HFF-Myc (cell line): ENCODE measurements at regions not wholly inside any gene's neighbourhood (a gene's known extent, or its start where the extent isn't known, plus 50 kb on each side); places are given as distances from the start of the nearest gene placed in this dataset.

ENCODE experiments used
- DNase-seq: peaks from one replicate; pipeline ENCODE4 v3.0.0-alpha.2; 2011; ENCODE audit warnings: low read depth; ENCODE audit errors: extremely low read depth
- H3K4me3 ChIP-seq: replicated peaks from 2 replicates; pipeline ENCODE4 v1.5.1; 2011; ENCODE audit warnings: low read depth, mild to moderate bottlenecking, control low read depth, low read length
- TF ChIP-seq, protein P1 (sequence below): IDR thresholded peaks from 2 replicates; pipeline ENCODE4 v1.5.1; 2012; ENCODE audit warnings: mild to moderate bottlenecking, low read depth, low read length, control low read depth; ENCODE audit errors: missing control alignments

DNA sequence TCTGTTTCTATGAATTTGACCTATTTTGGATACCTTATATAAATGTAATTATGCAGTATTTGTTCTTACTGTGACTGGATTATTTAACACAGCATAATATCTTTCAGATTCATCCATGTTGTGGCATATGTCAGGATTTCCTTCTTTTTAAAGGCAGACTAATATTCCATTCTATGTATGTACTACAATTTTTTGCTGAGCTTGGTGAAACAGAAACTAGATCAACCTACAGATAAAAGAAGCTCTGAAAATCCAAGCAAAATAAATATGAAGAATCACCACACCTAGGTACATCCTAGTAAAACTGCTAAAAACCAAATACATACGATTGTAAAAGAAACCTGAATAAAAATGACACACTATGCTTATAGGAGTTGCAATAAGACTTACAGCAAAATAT lies 300.5 kb downstream of the HTR7 start:
- no peak for DNase-seq
- H3K4me3 ChIP-seq = no peak overlapping the region
- TF ChIP-seq, protein P1, sequence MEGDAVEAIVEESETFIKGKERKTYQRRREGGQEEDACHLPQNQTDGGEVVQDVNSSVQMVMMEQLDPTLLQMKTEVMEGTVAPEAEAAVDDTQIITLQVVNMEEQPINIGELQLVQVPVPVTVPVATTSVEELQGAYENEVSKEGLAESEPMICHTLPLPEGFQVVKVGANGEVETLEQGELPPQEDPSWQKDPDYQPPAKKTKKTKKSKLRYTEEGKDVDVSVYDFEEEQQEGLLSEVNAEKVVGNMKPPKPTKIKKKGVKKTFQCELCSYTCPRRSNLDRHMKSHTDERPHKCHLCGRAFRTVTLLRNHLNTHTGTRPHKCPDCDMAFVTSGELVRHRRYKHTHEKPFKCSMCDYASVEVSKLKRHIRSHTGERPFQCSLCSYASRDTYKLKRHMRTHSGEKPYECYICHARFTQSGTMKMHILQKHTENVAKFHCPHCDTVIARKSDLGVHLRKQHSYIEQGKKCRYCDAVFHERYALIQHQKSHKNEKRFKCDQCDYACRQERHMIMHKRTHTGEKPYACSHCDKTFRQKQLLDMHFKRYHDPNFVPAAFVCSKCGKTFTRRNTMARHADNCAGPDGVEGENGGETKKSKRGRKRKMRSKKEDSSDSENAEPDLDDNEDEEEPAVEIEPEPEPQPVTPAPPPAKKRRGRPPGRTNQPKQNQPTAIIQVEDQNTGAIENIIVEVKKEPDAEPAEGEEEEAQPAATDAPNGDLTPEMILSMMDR = no peak

DNA sequence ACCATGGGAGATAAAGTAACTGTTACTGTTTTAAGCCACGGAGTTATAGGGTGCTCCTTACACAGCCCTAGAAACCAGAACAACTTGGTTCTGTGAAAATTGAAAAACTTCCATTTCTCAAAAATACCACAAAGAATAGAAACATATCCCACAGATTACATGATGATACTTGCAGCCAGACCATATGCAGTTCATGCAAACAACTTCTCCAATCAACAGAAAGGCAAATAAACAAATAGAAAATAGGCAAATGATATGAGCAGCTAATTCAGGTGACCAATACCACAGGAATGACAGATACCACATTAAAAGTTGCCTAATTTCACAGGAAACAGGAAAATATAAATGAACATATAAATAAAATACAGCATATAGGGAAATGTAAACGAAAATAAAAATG lies 297.5 kb downstream of the HTR7 start:
- TF ChIP-seq, protein P1 = no peak
- no peak for DNase-seq

DNA sequence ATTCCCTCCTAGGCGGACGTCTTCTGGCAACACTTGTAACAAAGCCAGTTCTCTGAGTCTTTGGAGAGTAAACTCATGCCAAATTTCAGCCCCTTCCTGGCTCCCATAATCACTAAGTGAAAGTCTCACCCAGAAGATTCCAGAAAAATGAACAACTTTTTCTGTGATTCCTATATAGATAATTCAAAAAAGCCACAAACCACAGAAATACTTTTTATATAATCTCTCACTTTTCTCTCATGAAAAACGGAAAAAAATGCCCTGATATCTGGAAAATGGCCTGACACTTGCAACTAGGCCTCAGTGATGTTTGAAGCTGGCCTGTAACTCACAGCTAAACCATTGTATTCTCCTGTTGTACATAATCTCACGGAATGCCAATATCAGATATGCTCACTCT lies 296.2 kb downstream of the HTR7 start:
- no peak for DNase-seq
- TF ChIP-seq, protein P1 = no peak
- no peak overlapping the region for H3K4me3 ChIP-seq

More for the DNA sequence above, 297.5 kb downstream of the HTR7 start:
- no peak overlapping the region for H3K4me3 ChIP-seq

DNA sequence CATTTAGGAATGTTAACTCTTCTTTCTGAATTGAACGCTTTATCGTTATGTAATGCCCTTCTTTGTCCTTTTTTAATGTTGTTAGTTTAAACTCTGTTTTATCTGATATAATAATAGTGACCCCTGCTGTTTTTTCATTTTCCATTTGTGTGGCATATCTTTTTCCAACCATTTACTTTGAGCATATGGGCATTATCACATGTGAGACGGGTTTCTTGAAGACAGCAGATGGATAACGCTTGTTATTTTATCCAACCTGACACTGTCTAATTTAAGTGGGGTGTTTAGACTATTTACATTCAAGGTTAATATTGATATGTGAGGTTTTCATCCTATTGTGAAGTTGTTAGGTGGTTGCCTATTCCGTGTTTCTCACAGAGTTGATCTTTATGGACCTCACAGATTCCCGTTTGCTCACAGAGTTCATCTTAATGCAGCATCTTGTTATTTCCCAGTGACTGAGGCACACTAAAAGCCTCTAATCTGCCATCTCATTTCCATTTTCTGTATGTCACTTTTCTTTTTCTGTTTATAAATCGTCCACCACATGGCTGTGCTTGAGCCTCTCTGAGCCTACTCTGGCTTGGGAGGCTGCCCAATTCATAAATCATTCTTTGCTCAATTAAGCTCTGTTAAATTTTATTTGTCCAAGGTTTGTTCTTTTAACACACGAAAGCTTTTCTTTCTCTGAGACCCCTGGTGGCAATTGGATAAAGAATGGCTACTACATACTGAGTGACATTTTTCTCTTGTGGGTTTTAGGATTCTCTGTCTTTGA lies 286.2 kb downstream of the HTR7 start:
- TF ChIP-seq, protein P1 = no peak
- DNase-seq = no peak
- H3K4me3 ChIP-seq = no peak overlapping the region

DNA sequence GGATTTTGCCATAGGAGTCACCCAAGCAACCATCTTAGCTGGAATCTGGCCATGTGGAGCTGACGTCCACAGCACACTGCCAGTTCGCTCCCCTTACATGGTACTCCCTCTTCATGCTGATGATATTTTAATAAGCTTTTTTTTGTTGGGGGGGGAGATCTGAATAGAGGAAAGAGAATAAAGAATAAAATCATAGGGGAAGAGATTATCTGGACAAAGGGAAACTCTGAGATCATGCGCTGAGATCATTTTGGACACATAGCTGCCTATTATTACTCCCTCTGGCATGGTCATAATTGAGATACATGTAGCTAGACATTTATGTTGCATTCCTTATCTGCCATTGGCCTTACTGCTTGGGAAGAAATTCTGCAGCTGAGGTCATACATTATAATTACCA lies 282.7 kb downstream of the HTR7 start:
- no peak for DNase-seq
- TF ChIP-seq, protein P1 = no peak
- H3K4me3 ChIP-seq = no peak overlapping the region

DNA sequence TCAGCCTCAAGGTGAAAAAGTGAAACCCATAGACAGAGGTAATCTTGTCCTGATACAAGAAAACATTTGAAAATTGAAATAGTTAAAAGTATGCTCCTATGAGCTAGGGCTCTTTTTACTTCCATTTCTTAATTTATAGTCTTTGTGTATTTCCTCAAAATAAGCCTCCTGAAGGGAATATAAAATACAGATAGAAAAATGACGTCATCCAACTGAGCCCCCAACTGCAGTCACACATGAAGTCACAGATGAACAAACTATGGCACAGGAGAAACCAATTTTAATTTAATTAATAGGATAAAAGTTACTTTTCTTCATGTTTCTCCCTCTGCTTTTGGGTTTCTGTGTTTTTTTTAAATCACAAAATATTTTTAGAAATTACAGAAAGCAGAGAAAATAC lies 280.3 kb downstream of the HTR7 start:
- DNase-seq = no peak
- H3K4me3 ChIP-seq = no peak overlapping the region
- TF ChIP-seq, protein P1 = no peak

DNA sequence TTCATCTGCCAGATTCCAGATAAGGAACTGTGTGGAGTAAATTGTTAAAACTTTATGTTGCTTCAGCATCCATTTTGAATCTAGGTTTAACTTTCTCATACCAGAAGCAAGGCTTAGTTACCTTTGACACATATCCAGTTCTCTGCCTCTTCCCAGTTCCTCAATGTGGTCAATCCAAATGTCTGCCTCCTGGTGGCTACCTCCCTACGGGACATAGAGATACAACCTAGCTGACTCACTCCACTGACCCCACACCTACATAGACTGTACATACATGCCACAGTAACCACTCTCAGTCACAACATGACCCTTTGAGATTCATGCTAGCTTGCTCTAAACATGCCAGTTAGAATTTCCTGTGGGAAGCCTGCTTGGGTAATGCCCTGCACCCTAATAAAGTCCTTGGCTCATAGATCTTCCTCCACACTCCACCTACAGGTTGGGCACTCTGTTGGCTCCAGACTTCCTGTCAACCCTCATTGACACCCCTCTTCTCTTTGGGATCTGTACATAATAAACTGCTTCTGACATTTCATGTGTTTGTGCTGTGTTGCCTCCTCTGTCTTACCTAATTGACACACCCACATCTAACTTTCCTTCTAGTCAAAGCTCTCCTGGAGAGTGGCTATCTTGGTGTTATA lies 278.1 kb downstream of the HTR7 start:
- TF ChIP-seq, protein P1 = peak; percentile 17
- no peak overlapping the region for H3K4me3 ChIP-seq
- peak; percentile 22 for DNase-seq
